ENCODE measurements at regions not wholly inside any gene's neighbourhood (a gene's known extent, or its start where the extent isn't known, plus 50 kb on each side); places are given as distances from the start of the nearest gene placed in this dataset.

DNA sequence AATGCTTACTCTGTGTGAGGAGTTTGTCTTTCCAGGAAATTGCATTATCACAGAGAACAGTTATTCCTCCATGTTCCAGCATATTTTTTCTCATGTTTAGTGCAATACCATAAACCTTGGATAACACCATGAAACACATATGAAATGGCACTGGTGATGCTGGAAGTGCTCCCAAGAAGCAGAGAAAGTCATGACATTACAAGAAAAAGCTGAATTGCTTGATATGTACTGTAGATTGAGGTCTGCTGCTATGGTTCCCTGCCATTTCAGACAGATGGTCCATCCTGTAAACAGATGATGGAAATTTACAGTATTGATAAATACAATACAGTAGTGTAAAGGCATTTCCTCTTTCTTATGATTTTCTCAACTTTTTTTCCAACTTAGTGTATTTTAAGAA lies 422.1 kb downstream of the LRRIQ3 start:
- no TSS peak for BruUV-seq (replicated peaks)
- Histone ChIP-seq H3K4me1 (0 out of 2 replicates have a peak, but pooled peaks cover under 1% of the 10 kb centered on the region), H3K9me3 (no peaks in the 10 kb centered on the region), H3K36me3 (ENCODE audit: control insufficient read depth, insufficient read depth, low read length) (no peaks in the 10 kb centered on the region), H3K27me3 (replicated peaks; ENCODE audit: control insufficient read depth, insufficient read depth, low read length) (no peaks in the 10 kb centered on the region), H3K4me3 (ENCODE audit: low read depth, low read length) (no peak overlapping the region)
- POLR2A ChIA-PET: no interaction called here
- Mint-ChIP-seq H3K4me3 (ENCODE audit: unreplicated experiment) (no peak overlapping the region), H3K27me3 (ENCODE audit: insufficient read depth, unreplicated experiment) (no peaks in the 10 kb centered on the region), H3K36me3 (ENCODE audit: insufficient read depth, unreplicated experiment) (no peaks in the 10 kb centered on the region), H3K4me1 (ENCODE audit: low read depth, unreplicated experiment) (no peaks in the 10 kb centered on the region), H3K9me3 (ENCODE audit: unreplicated experiment) (no peaks in the 10 kb centered on the region), H3K27ac (ENCODE audit: unreplicated experiment) (no peak overlapping the region)
- CTCF ChIA-PET: no interaction called here
- TF ChIP-seq, protein P1, sequence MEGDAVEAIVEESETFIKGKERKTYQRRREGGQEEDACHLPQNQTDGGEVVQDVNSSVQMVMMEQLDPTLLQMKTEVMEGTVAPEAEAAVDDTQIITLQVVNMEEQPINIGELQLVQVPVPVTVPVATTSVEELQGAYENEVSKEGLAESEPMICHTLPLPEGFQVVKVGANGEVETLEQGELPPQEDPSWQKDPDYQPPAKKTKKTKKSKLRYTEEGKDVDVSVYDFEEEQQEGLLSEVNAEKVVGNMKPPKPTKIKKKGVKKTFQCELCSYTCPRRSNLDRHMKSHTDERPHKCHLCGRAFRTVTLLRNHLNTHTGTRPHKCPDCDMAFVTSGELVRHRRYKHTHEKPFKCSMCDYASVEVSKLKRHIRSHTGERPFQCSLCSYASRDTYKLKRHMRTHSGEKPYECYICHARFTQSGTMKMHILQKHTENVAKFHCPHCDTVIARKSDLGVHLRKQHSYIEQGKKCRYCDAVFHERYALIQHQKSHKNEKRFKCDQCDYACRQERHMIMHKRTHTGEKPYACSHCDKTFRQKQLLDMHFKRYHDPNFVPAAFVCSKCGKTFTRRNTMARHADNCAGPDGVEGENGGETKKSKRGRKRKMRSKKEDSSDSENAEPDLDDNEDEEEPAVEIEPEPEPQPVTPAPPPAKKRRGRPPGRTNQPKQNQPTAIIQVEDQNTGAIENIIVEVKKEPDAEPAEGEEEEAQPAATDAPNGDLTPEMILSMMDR (IDR thresholded peaks at IDR 0.05; ENCODE audit: insufficient read depth in 1 of 2, low read depth in 1 of 2, low read length in 1 of 2, severe bottlenecking in 1 of 2, unreplicated experiment in 1 of 2): no peak
- intact Hi-C loops (cut with micrococcal nuclease; ENCODE audit: unreplicated experiment): no loop called here
- no peak for DNase-seq

GRCh38 chr1:73772941-73773340 lies 425.0 kb downstream of the LRRIQ3 start:
- H3K27me3 Mint-ChIP-seq (ENCODE audit: insufficient read depth, unreplicated experiment): no peaks in the 10 kb centered on the region
- H3K4me1 Mint-ChIP-seq (ENCODE audit: low read depth, unreplicated experiment): no peaks in the 10 kb centered on the region
- H3K27ac Mint-ChIP-seq (ENCODE audit: unreplicated experiment): no peak overlapping the region
- H3K36me3 ChIP-seq (ENCODE audit: control insufficient read depth, insufficient read depth, low read length): no peaks in the 10 kb centered on the region
- H3K36me3 Mint-ChIP-seq (ENCODE audit: insufficient read depth, unreplicated experiment): no peaks in the 10 kb centered on the region
- H3K4me3 ChIP-seq (ENCODE audit: low read depth, low read length): no peak overlapping the region
- TF ChIP-seq, protein P1 (IDR thresholded peaks at IDR 0.05; ENCODE audit: insufficient read depth in 1 of 2, low read depth in 1 of 2, low read length in 1 of 2, severe bottlenecking in 1 of 2, unreplicated experiment in 1 of 2): no peak
- no peaks in the 10 kb centered on the region for H3K27me3 ChIP-seq (replicated peaks; ENCODE audit: control insufficient read depth, insufficient read depth, low read length)
- H3K4me3 Mint-ChIP-seq (ENCODE audit: unreplicated experiment): no peak overlapping the region
- no peaks in the 10 kb centered on the region for H3K9me3 ChIP-seq
- intact Hi-C loops (cut with micrococcal nuclease; ENCODE audit: unreplicated experiment): no loop called here
- CTCF ChIA-PET: no interaction called here
- BruUV-seq (replicated peaks): no TSS peak
- H3K9me3 Mint-ChIP-seq (ENCODE audit: unreplicated experiment): no peaks in the 10 kb centered on the region
- no peak for DNase-seq
- POLR2A ChIA-PET: no interaction called here
- no peaks in the 10 kb centered on the region for H3K4me1 ChIP-seq

DNA sequence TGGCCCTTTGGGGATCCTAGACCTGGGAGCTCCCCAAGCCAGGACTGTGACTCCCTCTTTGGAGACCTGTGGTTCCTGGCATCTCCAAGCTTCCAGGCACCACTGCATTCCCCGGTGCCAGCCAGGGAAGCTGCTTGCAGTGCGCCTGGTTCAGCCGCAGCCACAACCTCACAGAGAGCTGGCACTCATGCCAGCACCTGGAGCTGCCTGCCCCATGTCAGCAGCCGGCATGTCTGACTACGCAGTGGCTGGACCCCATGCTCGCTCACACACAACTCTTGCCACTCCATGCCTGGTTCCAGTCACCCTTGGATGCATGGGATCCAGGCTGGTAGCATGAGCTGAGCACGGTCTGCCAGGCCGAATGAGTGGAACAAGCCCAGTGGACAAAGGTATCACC lies 426.6 kb downstream of the LRRIQ3 start:
- TF ChIP-seq, protein P1 (IDR thresholded peaks at IDR 0.05; ENCODE audit: insufficient read depth in 1 of 2, low read depth in 1 of 2, low read length in 1 of 2, severe bottlenecking in 1 of 2, unreplicated experiment in 1 of 2): no peak
- no peaks in the 10 kb centered on the region for H3K27me3 Mint-ChIP-seq (ENCODE audit: insufficient read depth, unreplicated experiment)
- H3K36me3 Mint-ChIP-seq (ENCODE audit: insufficient read depth, unreplicated experiment): no peaks in the 10 kb centered on the region
- no peaks in the 10 kb centered on the region for H3K4me1 Mint-ChIP-seq (ENCODE audit: low read depth, unreplicated experiment)
- Histone ChIP-seq H3K36me3 (ENCODE audit: control insufficient read depth, insufficient read depth, low read length) (no peaks in the 10 kb centered on the region), H3K9me3 (no peaks in the 10 kb centered on the region), H3K4me1 (no peaks in the 10 kb centered on the region), H3K27me3 (replicated peaks; ENCODE audit: control insufficient read depth, insufficient read depth, low read length) (no peaks in the 10 kb centered on the region), H3K4me3 (ENCODE audit: low read depth, low read length) (no peak overlapping the region)
- CTCF ChIA-PET: no interaction called here
- intact Hi-C loops (cut with micrococcal nuclease; ENCODE audit: unreplicated experiment): no loop called here
- no peak overlapping the region for H3K4me3 Mint-ChIP-seq (ENCODE audit: unreplicated experiment)
- POLR2A ChIA-PET: no interaction called here
- no TSS peak for BruUV-seq (replicated peaks)
- H3K27ac Mint-ChIP-seq (ENCODE audit: unreplicated experiment): no peak overlapping the region
- H3K9me3 Mint-ChIP-seq (ENCODE audit: unreplicated experiment): no peaks in the 10 kb centered on the region
- DNase-seq: no peak
